H1 (cell line): ENCODE measurements at regions not wholly inside any gene's neighbourhood (a gene's known extent, or its start where the extent isn't known, plus 50 kb on each side); places are given as distances from the start of the nearest gene placed in this dataset.

ENCODE experiments used
- CTCF ChIA-PET: fragments of 300-600 bp; sonication (Branson Sonifier 250); formaldehyde crosslinking; loops from one replicate; lab custom pipeline; 2021; ENCODE audit not compliant: partially characterized antibody; lab: Charles Lee
- POLR2A ChIA-PET: fragments of 300-600 bp; sonication (Branson Sonifier 250); formaldehyde crosslinking; loops from one replicate; lab custom pipeline; 2021; ENCODE audit warnings: inconsistent platforms; ENCODE audit not compliant: partially characterized antibody; lab: Charles Lee
- DNase-seq, 2 experiments: peaks; one replicate each; pipeline versions ENCODE4 v3.0.0 to v3.0.0-alpha.2; 2010 to 2022; ENCODE audit warnings: low spot score in 2 of 2, low read depth in 1 of 2, mixed read lengths in 1 of 2
- FAIRE-seq: peaks from 2 replicates; lab custom pipeline; 2011; peaks lifted over from hg19 to GRCh38; lab: Jason Lieb, UNC
- H2AFZ ChIP-seq: 2 replicates; pipeline ENCODE4 v1.8.1; 2012; ENCODE audit warnings: low read length, inconsistent platforms
- H2AK5ac ChIP-seq: 2 replicates; pipeline ENCODE4 v1.6.1; 2013; ENCODE audit warnings: low read depth, low read length
- H2BK120ac ChIP-seq: replicated peaks from 2 replicates; pipeline ENCODE3; 2013; ENCODE audit warnings: low read depth, low read length, inconsistent platforms
- H2BK12ac ChIP-seq: 2 replicates; pipeline ENCODE4 v1.6.1; 2013; ENCODE audit warnings: low read depth, low read length
- H2BK15ac ChIP-seq: 2 replicates; pipeline ENCODE4 v1.6.1; 2013; ENCODE audit warnings: low read length
- H2BK20ac ChIP-seq: 2 replicates; pipeline ENCODE4 v1.6.1; 2013; ENCODE audit warnings: low read length
- H2BK5ac ChIP-seq: 2 replicates; pipeline ENCODE4 v1.6.1; 2013; ENCODE audit warnings: low read depth, low read length
- H3K14ac ChIP-seq: 2 replicates; pipeline ENCODE4 v1.6.1; 2013; ENCODE audit warnings: inconsistent platforms; ENCODE audit not compliant: insufficient read length
- H3K18ac ChIP-seq: 2 replicates; pipeline ENCODE4 v1.6.1; 2013; ENCODE audit warnings: low read length; ENCODE audit errors: extremely low read depth
- H3K23ac ChIP-seq: 2 replicates; pipeline ENCODE4 v1.6.1; 2013; ENCODE audit warnings: inconsistent platforms; ENCODE audit not compliant: insufficient read length
- H3K23me2 ChIP-seq: 2 replicates; pipeline ENCODE4 v1.6.1; 2013; ENCODE audit warnings: low read depth, low read length
- H3K27ac ChIP-seq: 2 replicates; pipeline ENCODE4 v1.6.1; 2011; ENCODE audit warnings: low read depth, low read length, inconsistent platforms
- H3K27me3 ChIP-seq, 4 experiments: replicated peaks in 1 of 4; 1 replicate in 1 of 4; 2 replicates in 3 of 4; pipeline versions ENCODE4 v1.6.1 to v1.8.1; 2011 to 2013; ENCODE audit warnings: low read length in 3 of 4, mild to moderate bottlenecking in 3 of 4, inconsistent platforms in 2 of 4, mixed read lengths in 2 of 4, moderate library complexity in 1 of 4; ENCODE audit not compliant: control insufficient read depth in 3 of 4, insufficient read depth in 3 of 4; ENCODE audit errors: extremely low read depth in 1 of 4
- H3K36me3 ChIP-seq, 4 experiments: 2 replicates each; pipeline versions ENCODE4 v1.6.1 to v1.8.1; 2011 to 2013; ENCODE audit warnings: mild to moderate bottlenecking in 4 of 4, low read length in 3 of 4, moderate library complexity in 2 of 4, control low read depth in 1 of 4, inconsistent platforms in 1 of 4; ENCODE audit not compliant: insufficient read depth in 4 of 4, control insufficient read depth in 2 of 4
- H3K4ac ChIP-seq: replicated peaks from 2 replicates; pipeline ENCODE3; 2013; ENCODE audit warnings: low read length, low read depth, mixed read lengths, inconsistent platforms; ENCODE audit not compliant: insufficient read length
- H3K4me1 ChIP-seq, 4 experiments: replicated peaks in 1 of 4; 1 replicate in 1 of 4; 2 replicates in 3 of 4; pipeline versions ENCODE4 v1.6.1 to v1.8.1; 2011 to 2013; ENCODE audit warnings: low read length in 3 of 4, inconsistent platforms in 2 of 4, mixed read lengths in 1 of 4; ENCODE audit not compliant: insufficient read depth in 4 of 4, control insufficient read depth in 3 of 4
- H3K4me2 ChIP-seq, 2 experiments: 2 replicates each; pipeline versions ENCODE4 v1.6.1 to v1.8.1; 2011 to 2013; ENCODE audit warnings: low read depth in 2 of 2, low read length in 2 of 2, control low read depth in 1 of 2, inconsistent platforms in 1 of 2, mild to moderate bottlenecking in 1 of 2; ENCODE audit not compliant: insufficient read depth in 1 of 2
- H3K4me3 ChIP-seq, 4 experiments: fragments of 200-600, 300-600 bp in 1 of 4; sonication (generic), shearing (Covaris generic), sonication (Bioruptor Twin) in 1 of 4; 2 replicates each; pipeline versions ENCODE4 v1.5.1 to v1.8.1; 2011 to 2016; ENCODE audit warnings: low read length in 4 of 4, low read depth in 3 of 4, control low read depth in 2 of 4, inconsistent platforms in 2 of 4, mild to moderate bottlenecking in 2 of 4, mixed read lengths in 1 of 4, moderate library complexity in 1 of 4; ENCODE audit not compliant: insufficient read depth in 2 of 4; ENCODE audit errors: extremely low read depth in 1 of 4
- H3K56ac ChIP-seq: replicated peaks from 2 replicates; pipeline ENCODE3; 2013; ENCODE audit warnings: low read depth, mild to moderate bottlenecking, mixed read lengths, low read length, inconsistent platforms; ENCODE audit not compliant: insufficient read length
- H3K79me1 ChIP-seq: 2 replicates; pipeline ENCODE4 v1.6.1; 2013; ENCODE audit warnings: low read depth, low read length, control low read depth
- H3K79me2 ChIP-seq, 2 experiments: 2 replicates each; pipeline versions ENCODE4 v1.6.1 to v1.8.1; 2012 to 2013; ENCODE audit warnings: low read length in 2 of 2, mild to moderate bottlenecking in 2 of 2, inconsistent platforms in 1 of 2; ENCODE audit not compliant: insufficient read depth in 2 of 2, control insufficient read depth in 1 of 2
- H3K9ac ChIP-seq, 4 experiments: replicated peaks in 1 of 4; 1 replicate in 1 of 4; 2 replicates in 3 of 4; pipeline versions ENCODE4 v1.6.1 to v1.8.1; 2011 to 2013; ENCODE audit warnings: low read depth in 3 of 4, low read length in 3 of 4, control low read depth in 2 of 4, mild to moderate bottlenecking in 2 of 4, moderate library complexity in 2 of 4, inconsistent platforms in 1 of 4; ENCODE audit errors: extremely low read depth in 1 of 4
- H3K9me3 ChIP-seq, 2 experiments: 2 replicates each; pipeline versions ENCODE4 v1.6.1 to v1.8.1; 2012 to 2013; ENCODE audit warnings: mild to moderate bottlenecking in 2 of 2, moderate library complexity in 2 of 2, control low read depth in 1 of 2, inconsistent platforms in 1 of 2, low read depth in 1 of 2, low read length in 1 of 2, mixed read lengths in 1 of 2; ENCODE audit not compliant: insufficient read depth in 2 of 2
- H4K20me1 ChIP-seq, 2 experiments: replicated peaks in 1 of 2; 2 replicates each; pipeline versions ENCODE3 to v1.8.1; 2011 to 2013; ENCODE audit warnings: inconsistent platforms in 2 of 2, low read length in 2 of 2, mild to moderate bottlenecking in 1 of 2; ENCODE audit not compliant: insufficient read depth in 2 of 2, control insufficient read depth in 1 of 2
- H4K5ac ChIP-seq: 2 replicates; pipeline ENCODE4 v1.6.1; 2013; ENCODE audit warnings: low read length, low read depth, mixed read lengths, inconsistent platforms; ENCODE audit not compliant: insufficient read length
- H4K8ac ChIP-seq: 2 replicates; pipeline ENCODE4 v1.8.0; 2013; ENCODE audit warnings: mild to moderate bottlenecking, moderate library complexity, low read length, inconsistent platforms; ENCODE audit not compliant: insufficient read depth; ENCODE audit errors: extremely low read depth
- H4K91ac ChIP-seq: replicated peaks from 2 replicates; pipeline ENCODE3; 2013; ENCODE audit warnings: low read length, mixed read lengths, inconsistent platforms; ENCODE audit not compliant: insufficient read length
- ASH2L ChIP-seq: fragments of 200-600, 300-600 bp; sonication (generic); IDR thresholded peaks from one replicate; pipeline ENCODE4 v1.7.1; 2017; ENCODE audit warnings: low read length
- BCL11A ChIP-seq, 2 experiments: IDR thresholded peaks; one replicate each; pipeline ENCODE4 v1.6.1; 2011; ENCODE audit warnings: low read depth in 2 of 2, low read length in 2 of 2, mild to moderate bottlenecking in 2 of 2
- CHD2 ChIP-seq: IDR thresholded peaks from 2 replicates; pipeline ENCODE4 v1.6.1; 2012; ENCODE audit warnings: low read length, improper control_type of control experiment
- HDAC2 ChIP-seq, 2 experiments: fragments of 300-600 bp in 1 of 2; sonication (generic) in 1 of 2; IDR thresholded peaks; 2 replicates each; pipeline ENCODE4 v1.6.1; 2011 to 2012; ENCODE audit warnings: low read depth in 2 of 2, low read length in 2 of 2, mild to moderate bottlenecking in 2 of 2, moderate library complexity in 2 of 2, borderline replicate concordance in 1 of 2, inconsistent platforms in 1 of 2
- JUND ChIP-seq: IDR thresholded peaks from 2 replicates; pipeline ENCODE4 v1.6.1; 2011; ENCODE audit warnings: mild to moderate bottlenecking, improper control_type of control experiment, low read length
- SAP30 ChIP-seq: fragments of 300-600 bp; sonication (generic); IDR thresholded peaks from 2 replicates; pipeline ENCODE4 v1.7.1; 2012; ENCODE audit warnings: low read length, moderate library complexity, mild to moderate bottlenecking, inconsistent platforms; ENCODE audit not compliant: insufficient read depth, insufficient replicate concordance
- SIRT6 ChIP-seq: IDR thresholded peaks from one replicate; pipeline ENCODE4 v1.7.1; 2012; ENCODE audit warnings: low read length, inconsistent platforms
- SP2 ChIP-seq: IDR thresholded peaks from 2 replicates; pipeline ENCODE4 v1.6.1; 2012; ENCODE audit warnings: mild to moderate bottlenecking, low read length, inconsistent platforms
- TCF12 ChIP-seq: IDR thresholded peaks from 2 replicates; pipeline ENCODE4 v1.6.1; 2011; ENCODE audit warnings: low read depth, mild to moderate bottlenecking, low read length
- TEAD4 ChIP-seq: IDR thresholded peaks from 2 replicates; pipeline ENCODE4 v1.6.1; 2012; ENCODE audit warnings: low read depth, low read length, inconsistent platforms, mixed read lengths
- WGBS, 2 experiments: shearing (Covaris generic) in 1 of 2; methylation state at CpG; one replicate each; pipeline versions ENCODE4 v1.1.6 to v1.1.7; 2013 to 2015; ENCODE audit warnings: low lambda C conversion rate in 2 of 2, mixed read lengths in 2 of 2, inconsistent platforms in 1 of 2, low coverage in 1 of 2, missing lambda C conversion rate in 1 of 2; ENCODE audit not compliant: insufficient replicate concordance in 2 of 2, insufficient coverage in 1 of 2, insufficient read length in 1 of 2; ENCODE audit errors: extremely low coverage in 1 of 2, missing lambda C conversion rate in 1 of 2; 5-methylcytosine and 5-hydroxymethylcytosine counted together
- TF ChIP-seq, protein P1 (sequence below): IDR thresholded peaks from 2 replicates; pipeline ENCODE4 v1.6.1; 2012; ENCODE audit warnings: inconsistent platforms
- TF ChIP-seq, protein P2 (sequence below): IDR thresholded peaks from 2 replicates; pipeline ENCODE4 v1.6.1; 2012; ENCODE audit warnings: inconsistent platforms

DNA sequence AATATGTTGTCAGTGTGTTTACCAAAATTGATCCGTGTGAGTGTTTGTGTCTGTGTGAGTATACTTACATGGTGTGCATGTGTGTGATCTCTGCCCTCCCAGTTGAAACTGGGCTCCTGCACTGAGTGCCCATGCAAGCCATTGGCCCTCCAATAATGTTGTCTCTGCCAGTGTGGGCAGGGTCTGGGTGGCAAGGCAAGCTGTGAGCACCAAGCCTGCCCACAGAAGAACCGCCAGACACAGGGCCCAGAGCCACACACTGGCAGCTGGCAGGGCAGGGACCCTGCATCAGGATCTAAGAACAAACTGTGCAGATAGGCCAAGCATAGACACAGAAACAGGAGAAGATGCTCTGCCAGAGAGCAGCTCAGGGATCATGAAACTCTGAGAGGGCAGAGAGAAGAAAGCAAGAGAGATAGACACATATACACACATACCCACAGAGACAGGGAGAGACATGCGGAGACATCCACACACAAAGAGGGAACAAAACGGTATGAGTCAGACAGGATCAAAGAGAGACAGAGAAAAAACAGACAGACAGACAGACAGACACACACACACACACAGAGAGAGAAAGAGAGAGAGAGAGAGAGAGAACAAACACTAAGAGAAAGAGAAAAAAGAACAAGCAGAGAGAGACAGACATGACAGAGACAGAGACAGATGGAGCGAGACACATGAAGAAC is 555.0 kb downstream of the MID1IP1 start:
- POLR2A ChIA-PET, result no interaction called here
- no peak overlapping the region for H3K23ac ChIP-seq

More for the DNA sequence above, 555.0 kb downstream of the MID1IP1 start:
- H3K79me1 ChIP-seq, result no peaks in the 10 kb centered on the region
- H3K14ac ChIP-seq, result no peak overlapping the region
- CTCF ChIA-PET, result no interaction called here
- H3K27ac ChIP-seq, result no peak overlapping the region
- H2BK12ac ChIP-seq, result no peak overlapping the region
- no peak overlapping the region for H2BK120ac ChIP-seq
- H3K23me2 ChIP-seq, result no peaks in the 10 kb centered on the region; the same call in 1 of the 2 replicates
- DNase-seq (no peak), FAIRE-seq (no peak)
- H3K4me1 ChIP-seq, result no peaks in the 10 kb centered on the region
- H2AK5ac ChIP-seq, result no peak overlapping the region
- H2AFZ ChIP-seq, result no peak overlapping the region
- H4K5ac ChIP-seq, result no peak overlapping the region
- no peak overlapping the region for H2BK5ac ChIP-seq
- no peak overlapping the region for H3K4me3 ChIP-seq
- H2BK15ac ChIP-seq, result no peak overlapping the region
- H4K91ac ChIP-seq, result no peak overlapping the region
- no peak overlapping the region for H2BK20ac ChIP-seq
- H3K27me3 ChIP-seq, result no peaks in the 10 kb centered on the region
- no peaks in the 10 kb centered on the region for H3K36me3 ChIP-seq
- no peak overlapping the region for H3K9ac ChIP-seq
- no peak overlapping the region for H3K4me2 ChIP-seq
- H4K20me1 ChIP-seq, result no peaks in the 10 kb centered on the region
- H3K79me2 ChIP-seq, result no peaks in the 10 kb centered on the region
- TF ChIP-seq SP2 (no peak), HDAC2 (IDR thresholded peaks at IDR 0.05; ENCODE audit: borderline replicate concordance in 1 of 2, low read depth in 2 of 2, low read length in 2 of 2) (no peak), ASH2L (no peak), TCF12 (no peak), SAP30 (no peak), TEAD4 (no peak), SIRT6 (no peak), CHD2 (no peak), JUND (no peak), BCL11A (IDR thresholded peaks at IDR 0.05; ENCODE audit: low read depth in 2 of 2, low read length in 2 of 2) (no peak)
- TF ChIP-seq, protein P1, sequence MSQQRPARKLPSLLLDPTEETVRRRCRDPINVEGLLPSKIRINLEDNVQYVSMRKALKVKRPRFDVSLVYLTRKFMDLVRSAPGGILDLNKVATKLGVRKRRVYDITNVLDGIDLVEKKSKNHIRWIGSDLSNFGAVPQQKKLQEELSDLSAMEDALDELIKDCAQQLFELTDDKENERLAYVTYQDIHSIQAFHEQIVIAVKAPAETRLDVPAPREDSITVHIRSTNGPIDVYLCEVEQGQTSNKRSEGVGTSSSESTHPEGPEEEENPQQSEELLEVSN, result no peak
- TF ChIP-seq, protein P2, sequence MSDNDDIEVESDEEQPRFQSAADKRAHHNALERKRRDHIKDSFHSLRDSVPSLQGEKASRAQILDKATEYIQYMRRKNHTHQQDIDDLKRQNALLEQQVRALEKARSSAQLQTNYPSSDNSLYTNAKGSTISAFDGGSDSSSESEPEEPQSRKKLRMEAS, result no peak
- no peak overlapping the region for H3K4ac ChIP-seq
- H4K8ac ChIP-seq, result no peak overlapping the region
- H3K56ac ChIP-seq, result no peak overlapping the region
- no peaks in the 10 kb centered on the region for H3K9me3 ChIP-seq
- WGBS, 2 experiments, result 100% methylated on average over 2 of the region's 5 CpGs; no CpG with 5 or more reads in 1 of the 2 experiments
- no peak overlapping the region for H3K18ac ChIP-seq
